GM19455 (cell line): ENCODE measurements at regions not wholly inside any gene's neighbourhood (a gene's known extent, or its start where the extent isn't known, plus 50 kb on each side); places are given as distances from the start of the nearest gene placed in this dataset.

Experiments used
- ATAC-seq: cut with Tn5 transposase; IDR thresholded peaks from one replicate; pipeline ENCODE4 v1.9.1; 2021; ENCODE audit not compliant: unreplicated experiment

GRCh38 chr7:145681159-145681558 is 435.4 kb upstream of the CNTNAP2 start:
- no peak for ATAC-seq

GRCh38 chr7:145665499-145666258 is 450.9 kb upstream of the CNTNAP2 start:
- no peak for ATAC-seq

GRCh38 chr7:145655666-145656065 is 460.9 kb upstream of the CNTNAP2 start:
- no peak for ATAC-seq

- ATAC-seq: no peak
Observed at GRCh38 chr7:145645135-145645515, 471.5 kb upstream of the CNTNAP2 start.

GRCh38 chr7:145644426-145645134 is 472.0 kb upstream of the CNTNAP2 start:
- no peak for ATAC-seq

GRCh38 chr7:145643981-145644380 is 472.6 kb upstream of the CNTNAP2 start:
- no peak for ATAC-seq

- ATAC-seq: no peak
Observed at GRCh38 chr7:145633513-145633912, 483.1 kb upstream of the CNTNAP2 start.

- ATAC-seq: no peak
Observed at GRCh38 chr7:145624618-145625017, 492.0 kb upstream of the CNTNAP2 start.

- no peak for ATAC-seq
Observed at GRCh38 chr7:145605963-145606362, 510.6 kb upstream of the CNTNAP2 start.

GRCh38 chr7:145599376-145599775 is 517.2 kb upstream of the CNTNAP2 start:
- ATAC-seq: no peak

- ATAC-seq: no peak
Observed at GRCh38 chr7:145584401-145584800, 532.2 kb upstream of the CNTNAP2 start.

- ATAC-seq: no peak
Observed at GRCh38 chr7:145582742-145583303, 533.8 kb upstream of the CNTNAP2 start.

GRCh38 chr7:145557805-145558204 is 558.8 kb upstream of the CNTNAP2 start:
- ATAC-seq: no peak

GRCh38 chr7:145543242-145543641 is 573.4 kb upstream of the CNTNAP2 start:
- ATAC-seq: no peak

- no peak for ATAC-seq
Observed at GRCh38 chr7:145539910-145540309, 576.7 kb upstream of the CNTNAP2 start.

GRCh38 chr7:145534301-145534700 is 582.3 kb upstream of the CNTNAP2 start:
- ATAC-seq: no peak

GRCh38 chr7:145520284-145520683 is 596.3 kb upstream of the CNTNAP2 start:
- no peak for ATAC-seq

GRCh38 chr7:145511004-145511403 is 605.6 kb upstream of the CNTNAP2 start:
- ATAC-seq: no peak

GRCh38 chr7:145497911-145498525 is 618.6 kb upstream of the CNTNAP2 start:
- no peak for ATAC-seq

GRCh38 chr7:145490356-145490755 is 626.2 kb upstream of the CNTNAP2 start:
- no peak for ATAC-seq

- no peak for ATAC-seq
Observed at GRCh38 chr7:145489609-145490008, 627.0 kb upstream of the CNTNAP2 start.

- no peak for ATAC-seq
Observed at GRCh38 chr7:145488816-145489215, 627.8 kb upstream of the CNTNAP2 start.
